ENCODE measurements at regions not wholly inside any gene's neighbourhood (a gene's known extent, or its start where the extent isn't known, plus 50 kb on each side); places are given as distances from the start of the nearest gene placed in this dataset.

GRCh38 chr1:227401562-227402342 is 83.5 kb upstream of the CDC42BPA start:
- TF ChIP-seq, protein P1, sequence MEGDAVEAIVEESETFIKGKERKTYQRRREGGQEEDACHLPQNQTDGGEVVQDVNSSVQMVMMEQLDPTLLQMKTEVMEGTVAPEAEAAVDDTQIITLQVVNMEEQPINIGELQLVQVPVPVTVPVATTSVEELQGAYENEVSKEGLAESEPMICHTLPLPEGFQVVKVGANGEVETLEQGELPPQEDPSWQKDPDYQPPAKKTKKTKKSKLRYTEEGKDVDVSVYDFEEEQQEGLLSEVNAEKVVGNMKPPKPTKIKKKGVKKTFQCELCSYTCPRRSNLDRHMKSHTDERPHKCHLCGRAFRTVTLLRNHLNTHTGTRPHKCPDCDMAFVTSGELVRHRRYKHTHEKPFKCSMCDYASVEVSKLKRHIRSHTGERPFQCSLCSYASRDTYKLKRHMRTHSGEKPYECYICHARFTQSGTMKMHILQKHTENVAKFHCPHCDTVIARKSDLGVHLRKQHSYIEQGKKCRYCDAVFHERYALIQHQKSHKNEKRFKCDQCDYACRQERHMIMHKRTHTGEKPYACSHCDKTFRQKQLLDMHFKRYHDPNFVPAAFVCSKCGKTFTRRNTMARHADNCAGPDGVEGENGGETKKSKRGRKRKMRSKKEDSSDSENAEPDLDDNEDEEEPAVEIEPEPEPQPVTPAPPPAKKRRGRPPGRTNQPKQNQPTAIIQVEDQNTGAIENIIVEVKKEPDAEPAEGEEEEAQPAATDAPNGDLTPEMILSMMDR (IDR thresholded peaks at IDR 0.05; ENCODE audit: low read depth, low read length) = no peak
- DNase-seq = no peak
- no peaks in the 10 kb centered on the region for H3K36me3 ChIP-seq
- no peak overlapping the region for H3K4me3 ChIP-seq (ENCODE audit: low read depth, low read length)
- no peaks in the 10 kb centered on the region for H3K9me3 ChIP-seq (ENCODE audit: severe bottlenecking)
- H3K27me3 ChIP-seq (ENCODE audit: insufficient read depth, low read depth, severe bottlenecking) = no peaks in the 10 kb centered on the region
- H3K27ac ChIP-seq = no peak overlapping the region

GRCh38 chr1:227399152-227399730 is 80.9 kb upstream of the CDC42BPA start:
- no peak for DNase-seq
- TF ChIP-seq, protein P1 (IDR thresholded peaks at IDR 0.05; ENCODE audit: low read depth, low read length) = no peak

GRCh38 chr1:227397354-227397978 is 79.2 kb upstream of the CDC42BPA start:
- Histone ChIP-seq H3K27ac (no peak overlapping the region), H3K36me3 (no peaks in the 10 kb centered on the region), H3K4me3 (ENCODE audit: low read depth, low read length) (no peak overlapping the region), H3K9me3 (ENCODE audit: severe bottlenecking) (no peaks in the 10 kb centered on the region), H3K27me3 (ENCODE audit: insufficient read depth, low read depth, severe bottlenecking) (no peaks in the 10 kb centered on the region)
- TF ChIP-seq, protein P1 (IDR thresholded peaks at IDR 0.05; ENCODE audit: low read depth, low read length) = no peak
- DNase-seq = no peak

More at GRCh38 chr1:227399152-227399730, 80.9 kb upstream of the CDC42BPA start:
- Histone ChIP-seq H3K4me3 (ENCODE audit: low read depth, low read length) (no peak overlapping the region), H3K9me3 (ENCODE audit: severe bottlenecking) (no peaks in the 10 kb centered on the region), H3K36me3 (no peaks in the 10 kb centered on the region), H3K27ac (no peak overlapping the region), H3K27me3 (ENCODE audit: insufficient read depth, low read depth, severe bottlenecking) (no peaks in the 10 kb centered on the region)

- Histone ChIP-seq H3K9me3 (ENCODE audit: severe bottlenecking) (no peaks in the 10 kb centered on the region), H3K4me3 (ENCODE audit: low read depth, low read length) (no peak overlapping the region), H3K36me3 (no peaks in the 10 kb centered on the region), H3K27me3 (ENCODE audit: insufficient read depth, low read depth, severe bottlenecking) (no peaks in the 10 kb centered on the region), H3K27ac (no peak overlapping the region)
- DNase-seq = no peak
- TF ChIP-seq, protein P1 (IDR thresholded peaks at IDR 0.05; ENCODE audit: low read depth, low read length) = no peak
These were observed 78.5 kb upstream of the CDC42BPA start for GRCh38 chr1:227396539-227397353.

DNA sequence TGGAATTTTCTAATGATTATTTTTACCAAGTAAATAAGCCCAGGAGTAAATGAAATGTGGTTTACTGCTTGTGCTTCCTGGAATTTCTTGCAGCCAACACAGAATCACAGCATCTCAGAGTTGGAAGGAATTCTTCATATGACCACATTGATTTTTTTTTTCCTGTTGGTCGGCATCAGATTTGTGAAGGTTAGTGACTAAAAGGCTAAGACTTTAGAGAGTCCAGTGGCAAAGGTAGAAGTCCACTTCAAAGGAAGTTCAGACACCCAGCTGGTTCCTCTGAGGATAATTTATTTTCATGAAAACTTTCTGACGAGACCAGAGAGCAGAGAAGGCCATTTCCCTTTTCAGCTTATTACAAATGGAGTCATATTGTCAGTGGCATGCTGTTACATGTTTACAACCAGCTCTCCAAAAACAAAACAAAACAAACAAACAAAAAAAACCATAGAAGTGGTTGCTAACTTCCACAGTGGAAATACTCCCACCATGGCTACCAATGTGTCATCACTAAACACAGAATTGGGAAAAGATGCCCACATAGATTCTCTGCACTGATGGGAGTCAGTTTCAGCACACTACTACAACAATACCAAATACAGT is 77.2 kb upstream of the CDC42BPA start:
- TF ChIP-seq, protein P1 (IDR thresholded peaks at IDR 0.05; ENCODE audit: low read depth, low read length) = no peak
- Histone ChIP-seq H3K9me3 (ENCODE audit: severe bottlenecking) (no peaks in the 10 kb centered on the region), H3K36me3 (no peaks in the 10 kb centered on the region), H3K27me3 (ENCODE audit: insufficient read depth, low read depth, severe bottlenecking) (no peaks in the 10 kb centered on the region), H3K27ac (no peak overlapping the region), H3K4me3 (ENCODE audit: low read depth, low read length) (no peak overlapping the region)
- no peak for DNase-seq
